PFSK-1 (cell line): ENCODE measurements at regions not wholly inside any gene's neighbourhood (a gene's known extent, or its start where the extent isn't known, plus 50 kb on each side); places are given as distances from the start of the nearest gene placed in this dataset.

ENCODE experiments used
- POLR2AphosphoS5 ChIP-seq: IDR thresholded peaks from 2 replicates; pipeline ENCODE4 v1.6.1; 2012; ENCODE audit warnings: low read depth, mild to moderate bottlenecking, control low read depth, low read length, moderate library complexity
- REST ChIP-seq, 2 experiments: IDR thresholded peaks; 2 replicates each; pipeline versions ENCODE4 v1.6.1 to v1.8.0; 2011 to 2012; ENCODE audit warnings: low read depth in 2 of 2, low read length in 2 of 2, control low read depth in 1 of 2, inconsistent platforms in 1 of 2, mild to moderate bottlenecking in 1 of 2, moderate library complexity in 1 of 2; ENCODE audit not compliant: insufficient read depth in 1 of 2

- TF ChIP-seq POLR2AphosphoS5 (no peak), REST (IDR thresholded peaks at IDR 0.05; ENCODE audit: insufficient read depth in 1 of 2, low read depth in 2 of 2, low read length in 2 of 2) (no peak)
Observed at GRCh38 chr11:134557571-134558257, 145.7 kb upstream of the B3GAT1 start.
